HL-60 (cell line): ENCODE measurements at regions not wholly inside any gene's neighbourhood (a gene's known extent, or its start where the extent isn't known, plus 50 kb on each side); places are given as distances from the start of the nearest gene placed in this dataset.

ENCODE experiments used
- DNase-seq, 2 experiments: peaks; one replicate each; pipeline ENCODE4 v3.0.0-alpha.2; 2010 to 2020; ENCODE audit warnings: low read depth in 1 of 2, low spot score in 1 of 2
- H3K27ac ChIP-seq: fragments of 250-450 bp; sonication (Bioruptor Pico); replicated peaks from 2 replicates; pipeline ENCODE4 v1.5.1; 2020; ENCODE audit warnings: mild to moderate bottlenecking, moderate library complexity
- H3K27me3 ChIP-seq: fragments of 250-450 bp; sonication (Bioruptor Pico); 2 replicates; pipeline ENCODE4 v1.5.1; 2021; ENCODE audit warnings: mild to moderate bottlenecking, moderate library complexity; ENCODE audit not compliant: insufficient read depth, poor library complexity, severe bottlenecking
- H3K4me3 ChIP-seq: replicated peaks from 2 replicates; pipeline ENCODE4 v1.5.1; 2011; ENCODE audit warnings: mild to moderate bottlenecking, control low read depth, low read length; ENCODE audit not compliant: insufficient read depth
- GABPA ChIP-seq: IDR thresholded peaks from 2 replicates; pipeline ENCODE4 v1.6.1; 2012; ENCODE audit warnings: low read depth
- POLR2AphosphoS5 ChIP-seq: IDR thresholded peaks from 2 replicates; pipeline ENCODE4 v1.6.1; 2012; ENCODE audit warnings: low read depth
- SPI1 ChIP-seq: IDR thresholded peaks from 2 replicates; pipeline ENCODE4 v1.6.1; 2012; ENCODE audit warnings: low read depth, mild to moderate bottlenecking, borderline replicate concordance
- TF ChIP-seq, protein P1 (sequence below): IDR thresholded peaks from 2 replicates; pipeline ENCODE4 v1.6.1; 2012; ENCODE audit warnings: low read depth; ENCODE audit not compliant: insufficient replicate concordance
- TF ChIP-seq, protein P2 (sequence below): IDR thresholded peaks from one replicate; pipeline ENCODE4 v1.5.1; 2011; ENCODE audit warnings: low read length, control low read depth, inconsistent platforms; ENCODE audit not compliant: insufficient read depth

DNA sequence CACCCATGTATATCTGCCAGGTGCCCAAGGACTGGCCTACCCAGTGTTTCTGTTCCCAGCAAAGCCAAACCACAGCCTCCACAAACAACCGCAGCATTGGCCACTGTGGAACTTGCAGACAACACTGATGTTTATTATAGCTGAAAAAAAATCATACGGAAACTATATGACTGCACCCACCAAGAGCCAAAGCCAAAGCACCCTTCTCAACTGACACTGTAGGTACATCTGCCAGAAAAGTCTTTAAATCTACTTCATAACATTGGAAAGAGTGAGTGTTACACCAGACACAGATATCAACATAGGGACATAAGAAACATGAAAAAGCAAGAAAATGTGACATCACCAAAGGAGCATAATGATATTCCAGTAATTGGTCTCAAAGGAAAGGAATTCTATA is 428.0 kb downstream of the PSAT1 start:
- Histone ChIP-seq H3K4me3 (no peak overlapping the region), H3K27ac (no peak overlapping the region)

DNA sequence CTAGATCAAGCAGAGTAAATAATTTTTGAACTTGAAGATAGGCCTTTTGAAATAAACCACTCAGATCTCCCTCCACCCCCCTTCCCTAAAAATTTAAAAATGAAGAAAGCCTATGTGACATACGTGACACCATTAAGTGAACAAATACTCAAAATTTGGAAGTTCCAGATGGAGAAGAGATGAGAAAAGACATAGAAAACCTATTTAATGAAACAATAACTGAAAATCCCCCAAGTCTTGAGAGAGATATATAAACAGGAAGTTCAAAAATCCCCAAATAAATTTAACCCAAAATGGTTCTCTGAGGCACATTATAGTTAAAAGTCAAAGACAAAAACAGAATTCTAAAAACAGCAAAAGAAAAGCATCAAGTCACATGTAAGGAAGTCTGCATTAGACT is 428.6 kb downstream of the PSAT1 start:
- no peak for DNase-seq
- TF ChIP-seq SPI1: no peak
- TF ChIP-seq, protein P1, sequence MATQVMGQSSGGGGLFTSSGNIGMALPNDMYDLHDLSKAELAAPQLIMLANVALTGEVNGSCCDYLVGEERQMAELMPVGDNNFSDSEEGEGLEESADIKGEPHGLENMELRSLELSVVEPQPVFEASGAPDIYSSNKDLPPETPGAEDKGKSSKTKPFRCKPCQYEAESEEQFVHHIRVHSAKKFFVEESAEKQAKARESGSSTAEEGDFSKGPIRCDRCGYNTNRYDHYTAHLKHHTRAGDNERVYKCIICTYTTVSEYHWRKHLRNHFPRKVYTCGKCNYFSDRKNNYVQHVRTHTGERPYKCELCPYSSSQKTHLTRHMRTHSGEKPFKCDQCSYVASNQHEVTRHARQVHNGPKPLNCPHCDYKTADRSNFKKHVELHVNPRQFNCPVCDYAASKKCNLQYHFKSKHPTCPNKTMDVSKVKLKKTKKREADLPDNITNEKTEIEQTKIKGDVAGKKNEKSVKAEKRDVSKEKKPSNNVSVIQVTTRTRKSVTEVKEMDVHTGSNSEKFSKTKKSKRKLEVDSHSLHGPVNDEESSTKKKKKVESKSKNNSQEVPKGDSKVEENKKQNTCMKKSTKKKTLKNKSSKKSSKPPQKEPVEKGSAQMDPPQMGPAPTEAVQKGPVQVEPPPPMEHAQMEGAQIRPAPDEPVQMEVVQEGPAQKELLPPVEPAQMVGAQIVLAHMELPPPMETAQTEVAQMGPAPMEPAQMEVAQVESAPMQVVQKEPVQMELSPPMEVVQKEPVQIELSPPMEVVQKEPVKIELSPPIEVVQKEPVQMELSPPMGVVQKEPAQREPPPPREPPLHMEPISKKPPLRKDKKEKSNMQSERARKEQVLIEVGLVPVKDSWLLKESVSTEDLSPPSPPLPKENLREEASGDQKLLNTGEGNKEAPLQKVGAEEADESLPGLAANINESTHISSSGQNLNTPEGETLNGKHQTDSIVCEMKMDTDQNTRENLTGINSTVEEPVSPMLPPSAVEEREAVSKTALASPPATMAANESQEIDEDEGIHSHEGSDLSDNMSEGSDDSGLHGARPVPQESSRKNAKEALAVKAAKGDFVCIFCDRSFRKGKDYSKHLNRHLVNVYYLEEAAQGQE: no peak
- no peak for TF ChIP-seq GABPA
- TF ChIP-seq, protein P2, sequence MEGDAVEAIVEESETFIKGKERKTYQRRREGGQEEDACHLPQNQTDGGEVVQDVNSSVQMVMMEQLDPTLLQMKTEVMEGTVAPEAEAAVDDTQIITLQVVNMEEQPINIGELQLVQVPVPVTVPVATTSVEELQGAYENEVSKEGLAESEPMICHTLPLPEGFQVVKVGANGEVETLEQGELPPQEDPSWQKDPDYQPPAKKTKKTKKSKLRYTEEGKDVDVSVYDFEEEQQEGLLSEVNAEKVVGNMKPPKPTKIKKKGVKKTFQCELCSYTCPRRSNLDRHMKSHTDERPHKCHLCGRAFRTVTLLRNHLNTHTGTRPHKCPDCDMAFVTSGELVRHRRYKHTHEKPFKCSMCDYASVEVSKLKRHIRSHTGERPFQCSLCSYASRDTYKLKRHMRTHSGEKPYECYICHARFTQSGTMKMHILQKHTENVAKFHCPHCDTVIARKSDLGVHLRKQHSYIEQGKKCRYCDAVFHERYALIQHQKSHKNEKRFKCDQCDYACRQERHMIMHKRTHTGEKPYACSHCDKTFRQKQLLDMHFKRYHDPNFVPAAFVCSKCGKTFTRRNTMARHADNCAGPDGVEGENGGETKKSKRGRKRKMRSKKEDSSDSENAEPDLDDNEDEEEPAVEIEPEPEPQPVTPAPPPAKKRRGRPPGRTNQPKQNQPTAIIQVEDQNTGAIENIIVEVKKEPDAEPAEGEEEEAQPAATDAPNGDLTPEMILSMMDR: no peak
- no peak for TF ChIP-seq POLR2AphosphoS5
- Histone ChIP-seq H3K27ac (no peak overlapping the region), H3K27me3 (no peaks in the 10 kb centered on the region), H3K4me3 (no peak overlapping the region)

More for the DNA sequence above, 428.0 kb downstream of the PSAT1 start:
- no peak for DNase-seq
- H3K27me3 ChIP-seq: no peaks in the 10 kb centered on the region
- no peak for TF ChIP-seq POLR2AphosphoS5
- TF ChIP-seq, protein P1: no peak

DNA sequence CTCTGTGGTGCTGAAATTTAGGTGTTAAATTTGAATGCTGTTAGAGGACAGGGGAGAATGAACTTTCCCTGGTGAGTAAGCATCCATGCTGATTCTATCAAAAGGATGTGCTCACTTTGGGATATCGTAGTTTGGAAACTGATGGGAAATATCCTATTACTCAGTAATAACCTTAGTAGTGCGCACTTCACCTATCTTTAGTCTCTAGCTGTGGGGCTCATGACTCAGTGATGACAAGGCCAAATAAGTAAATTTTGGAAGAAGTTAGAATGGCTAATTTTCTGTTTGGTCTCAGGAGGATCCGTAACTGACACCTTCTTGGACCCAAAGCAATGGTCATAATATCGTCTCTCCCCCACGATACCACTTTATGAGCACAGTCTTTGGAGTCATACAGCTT is 448.4 kb downstream of the PSAT1 start:
- H3K27ac ChIP-seq: no peak overlapping the region
- DNase-seq: no peak
- H3K4me3 ChIP-seq: no peak overlapping the region
- TF ChIP-seq, protein P1: no peak
- no peak for TF ChIP-seq POLR2AphosphoS5
- TF ChIP-seq GABPA: no peak
- TF ChIP-seq, protein P2: no peak
- TF ChIP-seq SPI1: no peak
- no peaks in the 10 kb centered on the region for H3K27me3 ChIP-seq

DNA sequence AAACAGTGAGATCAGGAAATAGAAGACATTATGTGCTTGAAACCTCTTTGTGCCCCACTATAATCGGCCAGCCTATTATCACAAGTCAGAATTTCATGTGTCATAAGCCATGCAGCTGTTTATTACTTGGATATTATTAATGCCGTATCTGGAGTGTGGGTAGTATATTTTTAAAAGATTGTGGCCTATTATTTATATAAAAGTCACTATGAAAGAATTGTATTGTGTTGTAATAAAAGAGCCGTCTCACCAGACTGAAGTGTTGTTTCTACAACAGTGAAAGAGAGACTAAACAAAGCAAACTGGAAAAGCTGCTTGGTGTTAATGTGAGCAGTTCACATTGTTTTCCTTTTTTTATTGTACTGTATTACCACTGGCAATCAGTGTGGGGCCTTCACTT is 449.1 kb downstream of the PSAT1 start:
- no peaks in the 10 kb centered on the region for H3K27me3 ChIP-seq
- no peak overlapping the region for H3K27ac ChIP-seq
- no peak overlapping the region for H3K4me3 ChIP-seq
- DNase-seq: no peak
- TF ChIP-seq, protein P2: no peak
- TF ChIP-seq POLR2AphosphoS5 (no peak), SPI1 (no peak), GABPA (no peak)
- TF ChIP-seq, protein P1: no peak
